IPS-NIHi7 (cell line): ENCODE measurements at regions not wholly inside any gene's neighbourhood (a gene's known extent, or its start where the extent isn't known, plus 50 kb on each side); places are given as distances from the start of the nearest gene placed in this dataset.
"Not testable (repeated sequence)": the region's sequence is repeated elsewhere in the genome, so short reads cannot be mapped to it uniquely, and the experiment has no call there.

Experiments used
- DNase-seq: peaks from one replicate; pipeline ENCODE4 v3.0.0; 2012; ENCODE audit warnings: mixed read lengths; ENCODE audit errors: extremely low spot score

GRCh38 chr4:24368801-24369200 is 215.6 kb downstream of the DHX15 start:
- DNase-seq, result no peak

- DNase-seq, result no peak
These were observed 219.5 kb downstream of the DHX15 start for GRCh38 chr4:24364852-24365251.

GRCh38 chr4:24364249-24364648 is 220.1 kb downstream of the DHX15 start:
- DNase-seq, result no peak

- no peak for DNase-seq
These were observed 220.6 kb downstream of the DHX15 start for GRCh38 chr4:24363751-24364150.

- peak; percentile 26 for DNase-seq
These were observed 232.2 kb downstream of the DHX15 start for GRCh38 chr4:24352112-24352511.

GRCh38 chr4:24349168-24349996 is 235.0 kb downstream of the DHX15 start:
- not testable (repeated sequence) for DNase-seq

GRCh38 chr4:24339260-24339659 is 245.1 kb downstream of the DHX15 start:
- DNase-seq, result no peak

GRCh38 chr4:24337451-24338190 is 246.7 kb downstream of the DHX15 start:
- no peak for DNase-seq

- DNase-seq, result no peak
These were observed 248.7 kb downstream of the DHX15 start for GRCh38 chr4:24335616-24336015.

GRCh38 chr4:24334906-24335305 is 249.4 kb downstream of the DHX15 start:
- DNase-seq, result no peak

GRCh38 chr4:24330573-24330972 is 253.8 kb downstream of the DHX15 start:
- no peak for DNase-seq

- no peak for DNase-seq
These were observed 254.2 kb downstream of the DHX15 start for GRCh38 chr4:24330172-24330571.

- DNase-seq, result no peak
These were observed 255.6 kb downstream of the DHX15 start for GRCh38 chr4:24328711-24329110.

- no peak for DNase-seq
These were observed 256.0 kb downstream of the DHX15 start for GRCh38 chr4:24328310-24328709.

- no peak for DNase-seq
These were observed 261.4 kb downstream of the DHX15 start for GRCh38 chr4:24322995-24323394.

- no peak for DNase-seq
These were observed 261.8 kb downstream of the DHX15 start for GRCh38 chr4:24322511-24322910.

- DNase-seq, result peak; percentile 20
These were observed 262.7 kb downstream of the DHX15 start for GRCh38 chr4:24321616-24322015.

- DNase-seq, result no peak
These were observed 263.2 kb downstream of the DHX15 start for GRCh38 chr4:24321131-24321530.

GRCh38 chr4:24319387-24319786 is 265.0 kb downstream of the DHX15 start:
- DNase-seq, result no peak

- no peak for DNase-seq
These were observed 269.3 kb downstream of the DHX15 start for GRCh38 chr4:24315056-24315455.

- DNase-seq, result no peak
These were observed 272.0 kb downstream of the DHX15 start for GRCh38 chr4:24312261-24312913.

GRCh38 chr4:24303926-24304325 is 280.4 kb downstream of the DHX15 start:
- DNase-seq, result no peak

- no peak for DNase-seq
These were observed 285.4 kb downstream of the DHX15 start for GRCh38 chr4:24298911-24299310.
